AG20443 (cell line): ENCODE measurements at regions not wholly inside any gene's neighbourhood (a gene's known extent, or its start where the extent isn't known, plus 50 kb on each side); places are given as distances from the start of the nearest gene placed in this dataset.
A peak's percentile ranks its signal among the peaks of the same experiment; 100 is the strongest.

Experiments
- DNase-seq: peaks from one replicate; pipeline ENCODE4 v3.0.0; 2012; ENCODE audit warnings: low spot score, mixed read lengths

- DNase-seq, result no peak
Measured at GRCh38 chr11:112752563-112752962, 208.7 kb upstream of the NCAM1 start.

- no peak for DNase-seq
Measured at GRCh38 chr11:112753706-112754105, 207.5 kb upstream of the NCAM1 start.

GRCh38 chr11:112759418-112759817 lies 201.8 kb upstream of the NCAM1 start:
- DNase-seq, result no peak

GRCh38 chr11:112760396-112761059 lies 200.7 kb upstream of the NCAM1 start:
- DNase-seq, result no peak

- DNase-seq, result no peak
Measured at GRCh38 chr11:112761911-112762706, 199.1 kb upstream of the NCAM1 start.

- DNase-seq, result no peak
Measured at GRCh38 chr11:112762707-112763090, 198.5 kb upstream of the NCAM1 start.

- no peak for DNase-seq
Measured at GRCh38 chr11:112765337-112765736, 195.9 kb upstream of the NCAM1 start.

GRCh38 chr11:112769170-112769569 lies 192.1 kb upstream of the NCAM1 start:
- no peak for DNase-seq

- no peak for DNase-seq
Measured at GRCh38 chr11:112769584-112769983, 191.6 kb upstream of the NCAM1 start.

GRCh38 chr11:112770033-112770432 lies 191.2 kb upstream of the NCAM1 start:
- DNase-seq, result no peak

GRCh38 chr11:112770487-112770886 lies 190.7 kb upstream of the NCAM1 start:
- DNase-seq, result no peak

GRCh38 chr11:112771851-112772250 lies 189.4 kb upstream of the NCAM1 start:
- no peak for DNase-seq

- no peak for DNase-seq
Measured at GRCh38 chr11:112773264-112773663, 188.0 kb upstream of the NCAM1 start.

GRCh38 chr11:112776834-112777233 lies 184.4 kb upstream of the NCAM1 start:
- DNase-seq, result no peak

GRCh38 chr11:112777283-112777751 lies 183.9 kb upstream of the NCAM1 start:
- DNase-seq, result no peak

- no peak for DNase-seq
Measured at GRCh38 chr11:112778091-112778876, 182.9 kb upstream of the NCAM1 start.

- DNase-seq, result no peak
Measured at GRCh38 chr11:112778877-112779266, 182.3 kb upstream of the NCAM1 start.

GRCh38 chr11:112780351-112781087 lies 180.7 kb upstream of the NCAM1 start:
- DNase-seq, result peak; percentile 79

GRCh38 chr11:112783945-112784322 lies 177.3 kb upstream of the NCAM1 start:
- DNase-seq, result no peak

GRCh38 chr11:112784323-112785073 lies 176.7 kb upstream of the NCAM1 start:
- DNase-seq, result peak; percentile 85

GRCh38 chr11:112785149-112785548 lies 176.1 kb upstream of the NCAM1 start:
- peak; percentile 87 for DNase-seq
